HG03066 (cell line): ENCODE measurements at regions not wholly inside any gene's neighbourhood (a gene's known extent, or its start where the extent isn't known, plus 50 kb on each side); places are given as distances from the start of the nearest gene placed in this dataset.
"Not testable (repeated sequence)": the region's sequence is repeated elsewhere in the genome, so short reads cannot be mapped to it uniquely, and the experiment has no call there.

Source experiments
- ATAC-seq: cut with Tn5 transposase; IDR thresholded peaks from one replicate; pipeline ENCODE4 v1.9.1; 2021; ENCODE audit warnings: low read depth; ENCODE audit not compliant: unreplicated experiment

DNA sequence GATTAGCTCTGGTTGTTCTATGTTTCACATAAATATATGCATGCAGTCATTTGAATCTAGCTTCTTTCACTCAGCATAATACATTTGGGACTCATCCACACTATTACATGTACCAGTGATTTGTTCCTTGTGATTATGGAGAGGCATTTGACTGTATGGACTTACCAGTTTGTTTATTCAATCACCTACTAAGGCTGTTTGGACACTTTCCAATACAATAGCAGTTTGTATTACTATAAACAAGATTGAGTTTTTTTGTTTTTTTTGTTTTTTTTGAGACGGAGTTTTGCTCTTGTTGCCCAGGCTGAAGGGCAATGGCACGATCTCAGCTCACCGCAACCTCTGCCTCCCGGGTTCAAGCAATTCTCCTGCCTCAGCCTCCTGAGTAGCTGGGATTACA is 109.8 kb upstream of the DST start:
- ATAC-seq = no peak

DNA sequence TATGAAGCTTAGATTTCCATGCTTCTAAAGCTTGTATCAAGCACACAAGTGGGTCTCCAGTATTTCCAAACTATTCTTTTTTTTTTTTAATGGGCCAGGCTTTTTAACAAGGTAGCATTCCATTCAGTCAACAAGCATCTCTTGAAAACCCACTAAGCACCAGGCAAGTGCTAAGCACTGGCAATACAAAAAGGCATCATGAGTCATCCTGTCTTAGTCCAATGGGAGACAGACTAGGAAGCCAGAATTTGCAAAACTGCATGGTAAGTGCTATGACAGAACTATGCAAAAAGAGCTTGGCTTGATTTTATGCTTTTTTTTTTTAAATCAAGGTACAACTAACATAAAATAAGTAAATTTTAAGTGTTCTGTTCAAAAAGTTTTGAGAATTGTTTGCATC is 109.3 kb upstream of the DST start:
- no peak for ATAC-seq

DNA sequence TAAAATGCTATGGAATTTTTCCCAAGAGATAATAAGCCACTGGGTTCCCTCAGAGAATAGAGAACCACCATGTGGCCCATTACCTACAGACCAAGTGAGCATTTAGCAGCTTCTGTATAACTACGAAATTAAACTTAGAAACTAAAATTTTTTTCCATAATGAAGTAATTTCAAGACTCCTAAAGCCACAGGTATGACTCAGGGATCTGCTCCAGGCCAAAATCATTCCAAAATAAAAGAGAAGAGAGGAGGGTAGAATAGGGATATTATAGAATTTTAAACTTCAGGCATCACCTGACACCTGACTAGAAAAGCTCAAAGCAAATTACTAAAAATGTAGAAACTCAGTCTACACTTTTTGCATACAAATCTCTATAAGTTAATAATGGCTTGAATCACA is 108.9 kb upstream of the DST start:
- no peak for ATAC-seq

DNA sequence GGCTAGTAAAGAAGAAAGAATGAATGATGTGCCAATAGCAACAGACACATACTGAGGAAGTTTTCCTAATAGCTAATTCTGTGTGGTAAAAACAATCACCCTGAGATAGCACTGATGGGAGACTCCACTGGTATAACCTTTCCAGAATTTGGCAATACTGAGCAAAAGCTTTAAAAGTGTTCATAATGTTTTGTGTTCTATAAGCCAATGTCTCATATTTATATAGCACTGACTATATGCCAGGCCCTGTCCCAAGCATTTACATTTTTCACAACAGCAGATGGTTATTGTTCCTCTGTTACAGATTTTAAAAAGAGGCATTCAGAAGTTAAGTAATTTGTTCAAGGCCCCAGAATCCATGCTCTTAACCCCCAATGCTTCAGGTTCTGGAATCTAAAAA is 108.0 kb upstream of the DST start:
- ATAC-seq = no peak

DNA sequence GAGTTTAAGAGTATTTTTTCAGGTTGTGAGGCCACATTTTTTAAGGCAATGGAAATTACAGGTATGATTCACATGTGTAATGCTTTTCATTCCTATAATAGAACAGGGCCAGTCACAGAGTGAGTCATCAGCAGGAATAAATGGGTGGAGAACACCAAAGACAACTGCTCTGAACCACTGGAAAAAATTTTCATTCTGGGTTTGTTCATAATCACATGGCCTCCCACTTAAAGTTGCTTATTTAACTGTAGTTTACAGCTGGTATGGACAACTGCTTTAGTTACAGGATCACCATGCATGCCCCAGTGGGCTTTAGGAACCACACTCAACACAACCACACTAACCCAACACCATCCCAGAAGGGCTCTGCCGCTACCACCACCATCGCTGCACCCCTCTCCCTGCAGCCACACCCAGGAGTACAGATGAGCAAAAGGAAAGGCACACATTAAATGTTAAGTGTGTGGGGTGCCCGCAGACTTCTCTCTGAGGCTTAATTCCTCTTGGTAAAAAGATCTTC is 107.0 kb upstream of the DST start:
- ATAC-seq = no peak

DNA sequence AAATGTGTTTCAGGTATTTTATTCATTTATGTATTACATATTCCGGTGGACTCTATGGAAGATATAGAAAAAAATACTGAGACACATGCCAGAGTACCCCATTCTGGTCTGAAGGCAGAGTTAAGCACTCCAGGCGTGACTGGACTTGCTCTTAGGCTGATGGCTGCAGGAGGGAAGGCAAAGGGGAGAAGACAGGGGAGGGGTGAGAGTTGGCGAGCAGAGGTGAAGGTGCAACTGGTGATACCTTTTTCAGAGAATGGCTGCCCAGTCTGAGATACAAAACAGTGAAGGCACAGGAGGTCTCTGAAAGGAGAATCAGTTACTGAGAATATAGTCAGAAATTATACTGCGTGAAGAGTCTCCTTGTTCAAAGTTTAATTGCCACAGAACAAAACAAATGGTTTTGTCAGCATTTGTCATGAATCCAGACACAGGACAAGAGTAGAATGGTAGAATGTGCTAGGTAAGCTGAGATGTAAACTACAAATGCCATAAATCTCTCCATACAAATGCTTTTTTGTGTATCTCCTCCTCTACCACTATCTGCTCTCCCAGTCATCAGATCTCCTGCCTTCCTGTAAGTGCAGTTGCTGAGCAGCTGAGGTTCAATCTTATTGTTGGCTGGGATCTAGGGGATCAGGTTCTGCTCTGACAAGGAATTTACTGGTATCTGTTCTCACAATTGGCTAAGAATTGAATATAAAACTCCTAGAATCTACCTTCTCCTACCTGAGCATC is 104.2 kb upstream of the DST start:
- ATAC-seq = no peak

DNA sequence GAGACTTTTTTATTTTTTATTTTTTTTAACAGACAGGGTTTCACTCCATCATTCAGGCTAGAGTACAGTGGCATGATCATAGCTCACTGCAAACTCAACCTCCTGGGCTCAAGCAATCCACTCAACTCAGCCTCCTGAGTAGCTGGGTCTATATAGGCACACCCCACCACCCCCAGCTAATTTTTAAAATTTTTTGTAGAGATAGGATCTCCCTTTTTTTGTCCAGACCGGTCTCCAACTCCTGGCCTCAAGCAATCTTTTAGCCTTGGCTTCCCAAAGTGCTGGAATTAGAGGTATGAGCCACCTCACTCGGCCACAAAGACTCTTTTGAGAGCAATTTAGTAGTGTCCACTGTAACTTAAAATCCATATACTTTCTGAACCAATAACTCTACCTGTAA is 103.3 kb upstream of the DST start:
- no peak for ATAC-seq

DNA sequence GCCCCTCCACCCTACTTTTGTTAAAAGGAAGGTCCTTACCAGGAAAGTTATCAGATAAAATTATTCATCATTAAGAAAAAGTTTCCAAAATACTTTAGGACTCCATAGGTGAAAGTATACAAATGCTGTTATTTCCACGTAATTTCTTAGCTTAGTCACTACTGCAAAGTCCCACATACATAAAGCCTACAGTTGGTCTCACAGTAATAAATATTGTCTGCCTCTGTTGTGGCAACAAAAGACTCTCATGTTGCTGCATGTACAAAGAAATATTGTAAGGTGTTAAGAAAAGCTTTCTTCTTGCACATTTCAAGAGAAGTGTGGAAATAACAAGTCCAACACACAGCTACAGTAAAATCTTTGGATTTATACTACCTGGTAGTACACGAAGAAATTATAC is 102.4 kb upstream of the DST start:
- ATAC-seq = no peak

DNA sequence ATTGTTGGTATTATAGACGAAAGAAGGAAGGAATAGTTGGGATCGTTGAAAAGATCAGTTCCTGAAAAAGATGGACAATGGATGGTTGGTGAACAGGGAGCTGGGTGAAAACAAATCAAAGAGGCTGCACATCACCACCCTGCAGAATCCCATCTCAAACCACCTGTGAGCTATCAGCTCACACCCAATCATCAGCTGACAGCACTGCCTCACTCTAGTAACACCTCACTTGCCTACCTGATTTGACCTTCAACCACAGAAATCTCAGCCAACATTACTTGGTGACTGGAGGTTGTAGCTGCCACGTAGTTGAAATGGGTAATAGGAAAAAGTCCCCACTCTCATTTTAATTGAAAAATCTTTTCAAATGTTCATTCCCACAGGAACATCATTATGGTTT is 101.8 kb upstream of the DST start:
- no peak for ATAC-seq

DNA sequence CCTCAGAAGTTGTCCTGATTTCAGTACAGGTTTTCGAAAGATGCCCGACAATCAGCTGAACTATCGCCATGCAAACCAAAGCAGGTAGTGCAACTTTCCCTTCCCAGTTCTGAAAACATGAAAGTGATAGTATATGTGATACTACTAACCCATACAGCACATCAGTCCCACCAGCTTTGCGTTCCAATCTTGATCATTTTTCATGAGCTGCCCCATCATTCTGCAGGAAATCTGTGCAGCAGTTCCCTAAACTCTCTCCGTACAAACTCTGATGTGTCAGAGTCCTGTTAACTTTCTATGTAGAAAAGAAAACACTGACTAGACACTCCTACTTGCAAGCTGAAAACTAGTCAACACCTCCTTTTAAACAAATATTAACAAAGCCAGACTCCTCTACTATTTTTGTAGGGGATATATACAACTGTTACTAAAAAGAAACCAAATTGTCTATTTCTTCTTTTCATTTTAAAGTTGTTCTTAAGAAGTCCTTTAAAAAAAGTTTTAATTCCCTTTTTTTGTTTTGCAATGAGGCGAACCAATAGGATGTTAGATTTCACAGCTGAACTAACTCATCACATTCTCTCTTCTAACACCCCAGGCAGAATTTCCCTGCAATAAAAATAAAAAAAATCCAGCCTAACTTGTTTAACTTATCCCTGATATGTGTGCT is 99.6 kb upstream of the DST start:
- ATAC-seq = peak; percentile 70

DNA sequence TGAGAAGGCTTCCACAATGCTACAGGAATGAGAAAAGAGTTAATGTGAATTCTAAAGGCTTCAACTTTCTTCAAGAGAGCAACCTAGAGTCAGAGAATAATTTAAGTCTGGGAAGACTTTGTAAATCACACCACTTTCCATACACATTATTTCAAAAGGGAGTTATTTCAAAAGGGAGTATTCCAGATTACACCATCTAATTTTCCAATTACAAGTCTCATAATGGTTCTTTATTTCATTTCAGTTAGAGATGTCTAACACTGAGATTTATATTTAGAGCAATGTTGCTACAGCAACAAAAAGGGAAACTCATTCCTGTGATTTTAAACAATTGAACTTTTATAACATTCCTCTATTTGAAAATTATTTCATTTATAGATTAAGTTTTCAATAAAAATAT is 98.8 kb upstream of the DST start:
- no peak for ATAC-seq

DNA sequence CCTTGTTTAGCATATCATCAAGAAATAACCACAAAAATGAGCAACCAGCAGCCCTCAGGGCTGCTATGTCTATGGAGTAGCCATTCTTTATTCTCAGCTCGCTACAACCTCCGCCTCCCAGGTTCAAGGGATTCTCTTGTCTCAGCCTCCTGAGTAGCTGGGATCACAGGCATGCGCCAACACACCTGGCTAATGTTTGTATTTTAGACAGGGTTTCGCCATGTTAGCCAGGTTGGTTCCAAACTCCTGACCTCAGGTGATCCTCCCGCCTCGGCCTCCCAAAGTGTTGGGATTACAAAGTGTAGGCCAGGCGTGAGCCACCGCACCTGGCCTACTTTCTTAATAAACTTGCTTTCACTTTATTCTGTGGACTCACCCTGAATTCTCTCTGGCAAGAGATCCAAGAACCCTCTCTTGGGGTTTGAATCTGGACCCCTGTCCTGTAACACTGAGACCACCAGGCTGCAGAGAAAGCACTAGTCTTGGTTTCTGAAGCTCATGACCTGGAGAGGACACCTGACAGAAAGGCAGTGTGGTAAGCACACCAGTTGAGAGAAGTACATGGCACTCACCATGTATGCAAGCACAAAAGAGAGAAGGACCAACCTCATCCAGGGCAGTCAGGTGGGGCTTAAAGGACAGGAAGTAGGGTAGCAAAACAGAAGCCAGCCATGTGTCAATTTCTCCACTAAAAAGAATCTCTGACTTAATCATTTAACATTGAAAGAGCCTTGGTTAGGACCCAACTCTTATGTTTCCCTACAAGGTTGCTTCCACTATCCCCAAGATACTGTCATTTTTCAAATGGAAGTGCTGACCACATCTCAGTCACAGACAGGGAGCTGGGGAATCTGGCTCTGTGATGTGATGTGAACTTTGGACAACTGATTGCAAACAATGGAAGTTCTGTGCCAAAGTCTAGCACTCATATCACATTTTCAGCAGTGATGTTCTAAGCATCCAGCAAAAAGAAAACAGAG is 97.4 kb upstream of the DST start:
- ATAC-seq = no peak

DNA sequence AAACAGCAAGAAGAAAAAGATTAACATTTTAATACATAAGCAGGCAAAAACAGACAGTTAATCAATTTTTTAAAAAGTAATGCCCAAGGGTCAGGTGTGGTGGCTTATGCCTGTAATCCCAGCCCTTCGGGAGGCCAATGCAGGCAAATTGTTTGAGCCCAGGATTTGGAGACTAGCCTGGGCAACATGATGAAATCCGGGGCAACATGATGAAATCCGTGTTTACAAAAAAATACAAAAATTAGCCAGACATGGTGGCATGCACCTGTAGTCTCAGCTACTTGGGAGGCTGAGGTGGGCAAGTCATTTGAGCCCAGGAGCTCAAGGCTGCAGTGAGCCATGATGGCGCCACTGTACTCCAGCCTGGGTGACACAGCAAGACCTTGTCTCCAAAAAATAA is 94.1 kb upstream of the DST start:
- no peak for ATAC-seq

DNA sequence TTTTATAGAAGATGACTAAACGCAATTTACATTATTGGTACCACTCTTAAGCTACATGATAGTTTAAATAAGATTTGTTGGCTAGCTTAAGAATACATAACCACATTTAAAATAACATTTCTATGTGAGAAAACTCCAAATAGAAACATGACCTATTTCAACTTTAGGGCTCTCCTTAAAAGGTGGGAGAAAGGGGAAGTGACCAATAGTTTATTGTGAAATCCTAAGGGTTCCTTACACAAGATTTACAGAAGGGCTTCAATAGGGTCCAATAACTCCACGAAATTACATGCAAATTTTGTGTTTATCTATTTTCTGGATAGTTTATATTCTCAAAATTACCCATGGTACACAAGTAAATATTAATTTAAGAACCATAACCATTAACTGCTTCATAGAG is 91.6 kb upstream of the DST start:
- no peak for ATAC-seq

DNA sequence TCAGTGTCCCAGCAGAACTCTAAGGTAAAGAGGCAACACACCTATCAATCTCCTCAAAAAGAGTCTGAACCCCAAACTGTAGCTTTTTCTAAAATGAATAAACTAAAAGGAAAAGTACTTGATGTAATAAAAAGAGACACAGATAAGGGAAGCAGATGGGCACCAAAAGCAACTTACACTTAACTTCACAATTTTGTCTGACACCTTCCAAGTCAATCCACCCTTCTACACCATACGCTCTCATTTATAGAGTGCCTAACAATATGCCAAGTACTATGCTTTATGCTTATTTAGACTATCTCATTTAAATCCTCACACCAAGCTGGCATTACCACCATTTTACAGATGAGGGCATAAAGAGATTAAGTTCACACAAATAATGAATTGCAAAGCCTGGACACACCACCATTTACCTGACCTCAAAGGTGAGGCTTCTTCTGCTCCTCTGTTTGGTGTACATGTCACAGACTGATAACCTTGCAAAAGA is 90.6 kb upstream of the DST start:
- ATAC-seq = no peak

DNA sequence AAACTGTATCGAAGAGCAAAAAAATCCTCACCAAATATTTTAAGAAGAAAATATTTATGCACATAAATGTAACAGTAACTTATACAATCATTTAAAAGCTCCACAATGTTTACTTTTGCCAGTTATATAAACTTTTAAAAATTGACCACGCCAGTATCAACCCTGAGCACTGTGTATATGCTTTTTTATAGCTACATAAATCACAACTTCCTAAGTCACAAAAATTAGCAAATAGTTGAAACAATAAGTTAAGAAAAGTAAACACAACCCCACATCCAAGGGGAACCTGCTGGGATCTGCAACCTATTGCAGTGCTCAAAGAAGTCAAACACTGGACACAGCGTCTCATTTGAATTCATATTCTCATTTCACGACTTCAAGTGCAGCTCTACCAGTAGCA is 89.8 kb upstream of the DST start:
- ATAC-seq = no peak

DNA sequence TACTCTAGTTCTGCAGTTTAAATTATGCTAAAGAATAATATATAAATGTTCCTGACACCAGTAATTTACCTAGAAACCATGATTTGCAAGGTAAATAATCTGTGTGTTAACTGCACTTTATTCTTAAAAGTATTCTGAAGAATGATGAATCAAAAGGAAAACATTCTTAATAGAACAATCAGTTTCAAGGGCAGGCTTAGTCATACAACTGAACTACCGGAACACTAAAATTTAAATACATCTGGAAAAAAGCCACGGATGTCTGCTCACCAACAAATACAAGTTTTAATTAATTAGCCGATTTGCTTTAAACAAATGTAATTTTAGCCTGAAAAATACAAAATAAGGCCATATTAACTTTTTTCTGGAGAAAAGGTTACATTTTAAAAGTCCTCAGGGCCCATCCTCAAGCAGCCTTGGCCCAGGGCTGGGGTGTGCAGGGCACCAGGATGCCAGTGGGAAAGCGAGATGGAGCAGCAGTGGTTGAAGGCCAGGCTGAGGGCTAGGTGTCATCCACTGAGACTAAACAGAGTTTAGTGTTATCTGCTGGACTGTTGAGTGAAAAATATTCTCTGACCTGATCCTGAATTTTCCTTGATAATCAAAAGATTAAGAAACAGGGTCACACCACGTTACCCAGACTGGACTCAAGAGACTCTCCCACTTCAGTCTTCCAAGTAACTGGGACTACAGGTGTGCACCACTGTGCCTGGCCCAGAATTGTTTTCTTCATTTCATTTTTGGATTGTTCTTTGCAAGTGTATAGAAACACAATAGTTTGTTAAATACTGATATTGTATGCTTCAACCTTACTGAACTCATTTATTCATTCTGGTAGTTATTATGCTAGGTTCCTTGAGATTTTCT is 88.2 kb upstream of the DST start:
- no peak for ATAC-seq

DNA sequence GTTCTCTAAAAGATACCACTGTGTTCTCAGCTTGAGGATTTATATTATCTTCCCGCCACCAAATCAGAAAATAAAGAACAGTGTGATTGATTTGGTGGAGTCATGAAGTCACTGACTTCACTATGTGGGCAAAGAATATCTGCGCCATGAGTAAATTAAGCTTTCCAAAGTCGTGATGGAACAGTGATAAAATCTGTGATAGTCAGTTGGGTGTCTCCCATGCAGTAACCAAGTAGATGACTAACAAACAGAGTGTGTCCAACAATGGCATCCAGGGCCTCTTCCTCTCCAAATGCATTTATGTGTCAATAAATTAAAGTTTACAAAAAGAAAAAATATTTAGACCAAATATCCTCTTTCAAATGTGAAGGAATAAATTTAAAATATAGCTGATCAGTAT is 87.0 kb upstream of the DST start:
- ATAC-seq = no peak

DNA sequence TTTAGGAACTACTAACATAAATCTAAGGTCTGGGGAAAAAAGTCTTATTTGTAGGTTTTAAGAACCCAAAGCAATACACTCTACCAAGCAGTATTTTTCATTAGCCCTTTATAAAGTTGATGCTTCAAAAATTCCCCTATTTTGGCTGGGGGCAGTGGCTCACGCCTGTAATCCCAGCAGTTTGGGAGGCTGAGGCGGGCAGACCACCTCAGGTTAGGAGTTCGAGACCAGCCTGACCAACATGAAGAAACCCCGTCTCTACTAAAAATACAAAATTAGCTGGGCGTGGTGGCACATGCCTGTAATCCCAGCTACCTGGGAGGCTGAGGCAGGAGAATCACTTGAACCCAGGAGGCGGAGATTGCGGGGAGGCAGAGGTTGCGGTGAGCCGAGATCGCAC is 86.5 kb upstream of the DST start:
- not testable (repeated sequence) for ATAC-seq
